HCT116 (cell line): ENCODE measurements at regions not wholly inside any gene's neighbourhood (a gene's known extent, or its start where the extent isn't known, plus 50 kb on each side); places are given as distances from the start of the nearest gene placed in this dataset.

Experiments
- ATAC-seq: fragments of 200-7000 bp; cut with Tn5 transposase; 2 replicates; pipeline ENCODE4 v1.9.1; 2020; ENCODE audit warnings: mild to moderate bottlenecking, moderate library complexity
- BruUV-seq: library from RNA; stranded (reverse); fragments of 400-500 nt; replicated peaks from 2 replicates; lab custom pipeline; 2021; lab: Mats Ljungman, UMichigan
- CTCF ChIA-PET: fragments of 300-600 bp; sonication (Branson Sonifier 250); formaldehyde crosslinking; loops from one replicate; lab custom pipeline; 2021; ENCODE audit warnings: antibody characterized with exemption; lab: Charles Lee
- POLR2A ChIA-PET: fragments of 300-600, 350-600 bp; sonication (Branson Sonifier 250); formaldehyde crosslinking; loops from one replicate; lab custom pipeline; 2021; ENCODE audit warnings: antibody characterized with exemption; lab: Charles Lee
- RAD21 ChIA-PET, 2 experiments: fragments of 300-600 bp; sonication (Branson Sonifier 250); formaldehyde crosslinking; loops; one replicate each; lab custom pipeline; 2023; ENCODE audit warnings: low total read pairs in 2 of 2; ENCODE audit not compliant: uncharacterized antibody in 2 of 2, unreplicated experiment in 2 of 2, low non-redundant PET in 1 of 2; lab: Charles Lee
- DNase-seq: peaks from one replicate; pipeline ENCODE4 v3.0.0-alpha.2; 2010; ENCODE audit warnings: low read depth, low spot score
- H2AFZ ChIP-seq: fragments of 200-600 bp; shearing (Covaris generic), sonication (generic); 2 replicates; pipeline ENCODE4 v1.6.1; 2017; ENCODE audit warnings: low read depth, mixed run types, mixed read lengths, antibody characterized with exemption, low read length; ENCODE audit not compliant: poor library complexity, severe bottlenecking
- H3K27ac ChIP-seq: 2 replicates; pipeline ENCODE4 v1.5.1; 2012; ENCODE audit warnings: low read depth, low read length
- H3K27me3 ChIP-seq: fragments of 200-600 bp; sonication (generic); 2 replicates; pipeline ENCODE4 v1.6.1; 2016; ENCODE audit warnings: mixed run types, low read length, mixed read lengths; ENCODE audit not compliant: insufficient read depth
- H3K36me3 ChIP-seq, 2 experiments: fragments of 200-500 bp in 1 of 2; fragments of 200-600 bp in 1 of 2; sonication (Bioruptor generic) in 1 of 2; sonication (generic) in 1 of 2; 2 replicates each; pipeline versions ENCODE4 v1.5.1 to v1.6.1; 2014 to 2016; ENCODE audit warnings: low read length in 2 of 2, inconsistent platforms in 1 of 2, mixed read lengths in 1 of 2, mixed run types in 1 of 2; ENCODE audit not compliant: insufficient read depth in 2 of 2, control insufficient read depth in 1 of 2
- H3K4me1 ChIP-seq, 2 experiments: fragments of 200-600 bp in 1 of 2; sonication (generic) in 1 of 2; 2 replicates each; pipeline versions ENCODE4 v1.5.1 to v1.6.1; 2012 to 2017; ENCODE audit warnings: low read length in 2 of 2, inconsistent platforms in 1 of 2, mild to moderate bottlenecking in 1 of 2, mixed read lengths in 1 of 2, mixed run types in 1 of 2, moderate library complexity in 1 of 2; ENCODE audit not compliant: insufficient read depth in 2 of 2, control insufficient read depth in 1 of 2
- H3K4me2 ChIP-seq: fragments of 200-600 bp; sonication (generic); 2 replicates; pipeline ENCODE4 v1.6.1; 2017; ENCODE audit warnings: mixed run types, low read length, mixed read lengths
- H3K4me3 ChIP-seq, 2 experiments: fragments of 200-600 bp in 1 of 2; sonication (generic) in 1 of 2; replicated peaks in 1 of 2; 2 replicates each; pipeline ENCODE4 v1.5.1; 2011 to 2016; ENCODE audit warnings: low read length in 2 of 2, control low read depth in 1 of 2, low read depth in 1 of 2, mild to moderate bottlenecking in 1 of 2, mixed read lengths in 1 of 2, mixed run types in 1 of 2
- H3K79me2 ChIP-seq: fragments of 200-600 bp; sonication (generic); 2 replicates; pipeline ENCODE4 v1.6.1; 2017; ENCODE audit warnings: mild to moderate bottlenecking, mixed run types, low read length, moderate library complexity, mixed read lengths; ENCODE audit not compliant: insufficient read depth
- H3K9ac ChIP-seq: fragments of 200-600 bp; sonication (generic); 2 replicates; pipeline ENCODE4 v1.6.1; 2016; ENCODE audit warnings: low read length, mixed read lengths
- H3K9me2 ChIP-seq: fragments of 200-600 bp; sonication (generic), shearing (Covaris generic); 2 replicates; pipeline ENCODE4 v1.6.1; 2017; ENCODE audit warnings: mixed run types, mild to moderate bottlenecking, moderate library complexity; ENCODE audit not compliant: insufficient read depth
- H3K9me3 ChIP-seq, 2 experiments: fragments of 200-500 bp in 1 of 2; fragments of 200-600 bp in 1 of 2; sonication (Bioruptor generic) in 1 of 2; sonication (generic) in 1 of 2; 2 replicates each; pipeline ENCODE4 v1.6.1; 2014 to 2017; ENCODE audit warnings: low read length in 2 of 2, mixed read lengths in 2 of 2, inconsistent platforms in 1 of 2, low read depth in 1 of 2, mild to moderate bottlenecking in 1 of 2, mixed run types in 1 of 2, moderate library complexity in 1 of 2; ENCODE audit not compliant: control insufficient read depth in 1 of 2, insufficient read depth in 1 of 2
- H4K20me1 ChIP-seq: fragments of 200-600 bp; sonication (generic), shearing (Covaris generic); 2 replicates; pipeline ENCODE4 v1.6.1; 2017; ENCODE audit warnings: mixed run types, mild to moderate bottlenecking, moderate library complexity; ENCODE audit not compliant: insufficient read depth
- CBX3 ChIP-seq: IDR thresholded peaks from 2 replicates; pipeline ENCODE4 v1.6.1; 2012; ENCODE audit warnings: low read depth
- CEBPB ChIP-seq: IDR thresholded peaks from 2 replicates; pipeline ENCODE4 v1.6.1; 2012; ENCODE audit warnings: low read depth
- CTCF ChIP-seq, 3 experiments: fragments of 200-600 bp in 1 of 3; sonication (generic) in 1 of 3; IDR thresholded peaks in 2 of 3; conservative IDR thresholded peaks in 1 of 3; 2 replicates each; pipeline ENCODE4 v1.5.1; 2012 to 2017; ENCODE audit warnings: low read depth in 2 of 3, low read length in 2 of 3, antibody characterized with exemption in 1 of 3, borderline replicate concordance in 1 of 3, control low read depth in 1 of 3, mild to moderate bottlenecking in 1 of 3, mixed read lengths in 1 of 3, mixed run types in 1 of 3, moderate library complexity in 1 of 3; ENCODE audit not compliant: insufficient read depth in 1 of 3
- EGR1 ChIP-seq: IDR thresholded peaks from 2 replicates; pipeline ENCODE4 v1.6.1; 2012; ENCODE audit warnings: low read depth
- ELF1 ChIP-seq: IDR thresholded peaks from 2 replicates; pipeline ENCODE4 v1.6.1; 2012; ENCODE audit warnings: low read depth, borderline replicate concordance
- EZH2 ChIP-seq: fragments of 200-600 bp; sonication (generic); IDR thresholded peaks from 2 replicates; pipeline ENCODE4 v1.6.1; 2017; ENCODE audit warnings: antibody characterized with exemption, mixed run types
- EZH2phosphoT487 ChIP-seq: fragments of 200-600 bp; IDR thresholded peaks from 2 replicates; pipeline ENCODE4 v1.6.1; 2018; ENCODE audit warnings: antibody characterized with exemption, borderline replicate concordance
- MAX ChIP-seq: IDR thresholded peaks from 2 replicates; pipeline ENCODE4 v1.6.1; 2012
- POLR2A ChIP-seq: IDR thresholded peaks from 2 replicates; pipeline ENCODE4 v1.7.0; 2011; ENCODE audit warnings: borderline replicate concordance; ENCODE audit not compliant: insufficient read depth, insufficient read length; ENCODE audit errors: extremely low read depth
- POLR2AphosphoS5 ChIP-seq: IDR thresholded peaks from 2 replicates; pipeline ENCODE4 v1.6.1; 2011; ENCODE audit warnings: mild to moderate bottlenecking, low read depth, low read length, moderate library complexity
- RAD21 ChIP-seq: IDR thresholded peaks from 2 replicates; pipeline ENCODE4 v1.6.1; 2012; ENCODE audit warnings: low read depth, mild to moderate bottlenecking
- SIN3A ChIP-seq: IDR thresholded peaks from 2 replicates; pipeline ENCODE4 v1.6.1; 2012; ENCODE audit warnings: low read depth
- SP1 ChIP-seq: IDR thresholded peaks from 2 replicates; pipeline ENCODE4 v1.6.1; 2012; ENCODE audit warnings: low read depth
- SRF ChIP-seq: IDR thresholded peaks from 2 replicates; pipeline ENCODE4 v1.6.1; 2012; ENCODE audit warnings: low read depth
- TCF7L2 ChIP-seq: IDR thresholded peaks from 2 replicates; pipeline ENCODE4 v1.7.0; 2011; ENCODE audit warnings: borderline replicate concordance, inconsistent platforms; ENCODE audit not compliant: insufficient read depth, insufficient read length; ENCODE audit errors: extremely low read depth
- YY1 ChIP-seq: IDR thresholded peaks from 2 replicates; pipeline ENCODE4 v1.6.1; 2011; ENCODE audit warnings: low read length, low read depth, moderate library complexity, mild to moderate bottlenecking; ENCODE audit not compliant: insufficient replicate concordance; ENCODE audit errors: extremely low read depth
- ZBTB33 ChIP-seq: IDR thresholded peaks from 2 replicates; pipeline ENCODE4 v1.6.1; 2011; ENCODE audit warnings: mild to moderate bottlenecking, low read length, moderate library complexity; ENCODE audit not compliant: insufficient replicate concordance; ENCODE audit errors: extremely low read depth
- ZNF274 ChIP-seq: fragments of 200-500 bp; sonication (Bioruptor generic); IDR thresholded peaks from 2 replicates; pipeline ENCODE4 v1.6.1; 2014; ENCODE audit warnings: mild to moderate bottlenecking, low read depth, low read length, inconsistent platforms
- intact Hi-C: fragments of 100-400 bp; cut with micrococcal nuclease; formaldehyde crosslinking; loops from 2 replicates; pipeline ENCODE4 v1.10.0; 2022

- Histone ChIP-seq H3K4me3 (no peak overlapping the region), H3K9me3 (no peaks in the 10 kb centered on the region), H3K9ac (no peak overlapping the region), H3K27ac (no peak overlapping the region), H3K4me2 (no peak overlapping the region), H2AFZ (no peak overlapping the region), H3K79me2 (no peaks in the 10 kb centered on the region), H3K4me1 (no peaks in the 10 kb centered on the region), H3K27me3 (no peaks in the 10 kb centered on the region), H3K9me2 (no peaks in the 10 kb centered on the region), H3K36me3 (no peaks in the 10 kb centered on the region), H4K20me1 (no peaks in the 10 kb centered on the region)
- intact Hi-C loops = no loop called here
- RAD21 ChIA-PET = no interaction called here
- DNase-seq (no peak), ATAC-seq (no peak)
- CTCF ChIA-PET = no interaction called here
- TF ChIP-seq POLR2AphosphoS5 = no peak
- TF ChIP-seq EZH2phosphoT487 = no peak
- TF ChIP-seq CTCF (IDR thresholded peaks at IDR 0.05 in 2 of 3, conservative IDR thresholded peaks at IDR 0.05 in 1 of 3; ENCODE audit: borderline replicate concordance in 1 of 3, insufficient read depth in 1 of 3, low read depth in 2 of 3, low read length in 2 of 3) = no peak
- TF ChIP-seq ELF1 = no peak
- no peak for TF ChIP-seq SRF
- no TSS peak for BruUV-seq
- POLR2A ChIA-PET = no interaction called here
Observed at GRCh38 chr6:140180306-140180705, 805.9 kb upstream of the CITED2 start.

GRCh38 chr6:140178935-140179334, 804.5 kb upstream of the CITED2 start:
- Histone ChIP-seq H3K27ac (no peak overlapping the region), H3K36me3 (no peaks in the 10 kb centered on the region), H3K79me2 (no peaks in the 10 kb centered on the region), H3K4me1 (no peaks in the 10 kb centered on the region), H3K27me3 (no peaks in the 10 kb centered on the region), H4K20me1 (no peaks in the 10 kb centered on the region), H3K4me2 (no peak overlapping the region), H2AFZ (no peak overlapping the region), H3K9ac (no peak overlapping the region), H3K9me3 (no peaks in the 10 kb centered on the region), H3K4me3 (no peak overlapping the region), H3K9me2 (no peaks in the 10 kb centered on the region)
- ChIA-PET CTCF (no interaction called here), RAD21 (no interaction called here), POLR2A (no interaction called here)
- BruUV-seq = no TSS peak
- DNase-seq (no peak), ATAC-seq (no peak)
- intact Hi-C loops = no loop called here
- TF ChIP-seq CEBPB (no peak), ZBTB33 (no peak), TCF7L2 (no peak), EZH2 (no peak), EZH2phosphoT487 (no peak), CBX3 (no peak), EGR1 (no peak), RAD21 (no peak), ZNF274 (no peak), MAX (no peak), POLR2A (no peak), YY1 (no peak), SIN3A (no peak), SP1 (no peak)
